GM12865 (cell line): ENCODE measurements at regions not wholly inside any gene's neighbourhood (a gene's known extent, or its start where the extent isn't known, plus 50 kb on each side); places are given as distances from the start of the nearest gene placed in this dataset.
"Not testable (repeated sequence)": the region's sequence is repeated elsewhere in the genome, so short reads cannot be mapped to it uniquely, and the experiment has no call there.

ENCODE experiments used
- DNase-seq: peaks from one replicate; pipeline ENCODE4 v3.0.0; 2010; ENCODE audit warnings: low read depth
- H3K4me3 ChIP-seq: 2 replicates; pipeline ENCODE4 v1.5.1; 2011; ENCODE audit warnings: mild to moderate bottlenecking, low read depth, low read length, control low read depth
- TF ChIP-seq, protein P1 (sequence below): IDR thresholded peaks from 2 replicates; pipeline ENCODE4 v1.5.1; 2011; ENCODE audit warnings: low read length, control low read depth, low read depth, inconsistent platforms; ENCODE audit not compliant: insufficient read depth; ENCODE audit errors: missing control alignments

DNA sequence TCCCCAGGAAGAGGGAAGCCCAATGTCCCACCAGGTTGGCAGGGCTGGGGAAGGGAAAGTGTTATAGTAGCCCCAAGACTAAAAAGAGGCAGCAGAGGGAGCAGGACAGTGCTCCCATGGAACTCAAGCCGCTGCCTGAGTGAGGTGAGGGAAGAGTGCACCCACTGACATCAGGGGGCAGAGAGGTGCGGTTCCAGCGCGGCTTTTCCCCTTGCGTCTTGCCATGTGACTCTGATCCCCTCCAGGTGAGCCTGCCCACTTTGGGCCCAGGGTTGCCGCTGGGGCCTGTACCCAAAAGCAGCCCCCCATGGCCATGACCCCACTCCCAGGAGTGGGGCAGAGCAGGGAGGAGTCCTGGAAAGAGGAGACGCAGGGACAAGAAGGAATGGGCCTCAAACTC lies 136.3 kb upstream of the KCTD7 start:
- DNase-seq: not testable (repeated sequence)
- H3K4me3 ChIP-seq: peak overlapping the region; percentile 61

DNA sequence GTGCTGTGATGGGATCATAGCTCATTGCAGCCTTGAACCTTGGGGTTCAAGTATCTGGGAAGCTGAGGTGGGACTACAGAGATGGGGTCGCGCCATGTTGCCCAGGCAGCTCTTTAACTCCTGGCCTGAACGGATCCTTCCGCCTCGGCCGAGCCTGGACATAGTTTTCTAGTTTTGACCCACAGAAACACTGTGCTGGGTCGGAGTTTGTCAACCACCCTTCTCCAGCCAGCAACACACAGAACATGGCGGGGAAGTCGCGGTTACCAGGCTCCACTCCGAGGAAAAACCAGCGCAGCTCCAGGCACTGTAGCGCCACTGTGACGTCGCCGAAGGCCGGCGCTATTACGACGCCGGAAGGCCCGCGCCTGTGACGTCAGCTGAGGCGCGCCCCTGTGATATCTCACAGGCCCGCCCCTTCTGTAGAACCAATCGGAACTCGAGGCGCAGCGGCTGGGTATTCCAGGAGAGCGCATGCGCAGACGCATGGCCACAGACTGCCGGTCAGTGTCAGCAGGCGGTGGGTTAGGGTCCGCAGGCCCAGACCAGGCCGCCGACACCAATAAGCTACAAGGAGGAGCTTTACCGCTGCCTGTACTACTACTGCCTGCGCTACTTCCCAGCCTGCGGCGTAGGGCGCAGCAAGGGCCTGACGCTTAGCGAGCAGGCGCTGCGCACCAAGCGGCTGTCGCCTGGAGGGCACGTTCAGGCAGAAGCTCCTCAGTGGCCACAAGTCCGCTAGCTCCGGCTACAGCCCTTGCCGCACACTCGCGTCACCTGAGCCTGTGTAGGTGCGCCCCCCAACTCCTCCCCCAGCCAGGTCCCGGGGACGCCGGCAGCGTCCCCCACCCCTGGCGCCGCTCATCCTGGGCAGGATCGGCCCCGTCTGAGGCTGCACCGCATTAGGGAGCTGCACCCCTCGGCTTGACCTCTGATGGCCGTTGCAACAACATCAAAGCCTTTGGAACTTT lies 135.2 kb upstream of the KCTD7 start:
- TF ChIP-seq, protein P1, sequence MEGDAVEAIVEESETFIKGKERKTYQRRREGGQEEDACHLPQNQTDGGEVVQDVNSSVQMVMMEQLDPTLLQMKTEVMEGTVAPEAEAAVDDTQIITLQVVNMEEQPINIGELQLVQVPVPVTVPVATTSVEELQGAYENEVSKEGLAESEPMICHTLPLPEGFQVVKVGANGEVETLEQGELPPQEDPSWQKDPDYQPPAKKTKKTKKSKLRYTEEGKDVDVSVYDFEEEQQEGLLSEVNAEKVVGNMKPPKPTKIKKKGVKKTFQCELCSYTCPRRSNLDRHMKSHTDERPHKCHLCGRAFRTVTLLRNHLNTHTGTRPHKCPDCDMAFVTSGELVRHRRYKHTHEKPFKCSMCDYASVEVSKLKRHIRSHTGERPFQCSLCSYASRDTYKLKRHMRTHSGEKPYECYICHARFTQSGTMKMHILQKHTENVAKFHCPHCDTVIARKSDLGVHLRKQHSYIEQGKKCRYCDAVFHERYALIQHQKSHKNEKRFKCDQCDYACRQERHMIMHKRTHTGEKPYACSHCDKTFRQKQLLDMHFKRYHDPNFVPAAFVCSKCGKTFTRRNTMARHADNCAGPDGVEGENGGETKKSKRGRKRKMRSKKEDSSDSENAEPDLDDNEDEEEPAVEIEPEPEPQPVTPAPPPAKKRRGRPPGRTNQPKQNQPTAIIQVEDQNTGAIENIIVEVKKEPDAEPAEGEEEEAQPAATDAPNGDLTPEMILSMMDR: peak; percentile 28
- H3K4me3 ChIP-seq: peak overlapping the region; percentile 61
- DNase-seq: peak; percentile 98

DNA sequence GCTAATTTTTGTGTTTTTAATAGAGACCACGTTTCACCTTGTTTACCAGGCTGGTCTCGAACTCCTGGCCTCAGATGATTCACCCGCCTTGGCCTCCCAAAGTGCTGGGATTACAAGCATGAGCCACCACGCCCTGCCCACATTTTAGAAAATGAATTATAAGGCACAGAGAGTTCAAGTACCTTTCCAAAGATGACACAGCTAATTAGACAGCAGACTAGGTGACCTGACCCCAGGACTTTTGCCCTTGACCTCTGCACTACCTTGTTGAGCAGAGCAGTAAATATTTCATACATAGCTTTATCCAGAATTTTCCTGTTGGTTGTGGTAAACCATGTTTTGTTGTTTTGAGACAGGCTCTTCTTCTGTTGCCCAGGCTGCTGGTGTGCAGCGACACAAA lies 131.3 kb upstream of the KCTD7 start:
- no peak for DNase-seq
- H3K4me3 ChIP-seq: no peak overlapping the region
- TF ChIP-seq, protein P1: no peak

DNA sequence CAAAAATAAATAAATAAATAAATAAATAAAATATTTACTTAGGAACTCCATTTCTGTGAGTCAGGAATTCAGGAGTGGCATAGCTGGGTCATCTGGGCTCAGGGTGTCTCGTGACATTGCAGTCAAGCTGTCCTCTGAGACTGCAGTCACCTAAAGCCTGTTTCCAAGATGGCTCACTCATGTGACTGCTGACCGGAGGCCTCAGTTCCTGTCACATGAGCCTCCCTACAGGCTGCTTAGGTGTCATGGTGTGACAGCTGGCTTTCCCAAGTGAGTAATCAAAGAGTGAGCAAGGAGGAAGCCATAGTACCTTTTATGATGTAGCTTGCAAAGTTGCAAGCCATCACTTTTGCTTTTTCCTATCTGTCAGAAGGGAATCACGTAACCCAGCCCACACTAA lies 128.6 kb upstream of the KCTD7 start:
- no peak overlapping the region for H3K4me3 ChIP-seq
- TF ChIP-seq, protein P1: no peak
- DNase-seq: peak; percentile 22

DNA sequence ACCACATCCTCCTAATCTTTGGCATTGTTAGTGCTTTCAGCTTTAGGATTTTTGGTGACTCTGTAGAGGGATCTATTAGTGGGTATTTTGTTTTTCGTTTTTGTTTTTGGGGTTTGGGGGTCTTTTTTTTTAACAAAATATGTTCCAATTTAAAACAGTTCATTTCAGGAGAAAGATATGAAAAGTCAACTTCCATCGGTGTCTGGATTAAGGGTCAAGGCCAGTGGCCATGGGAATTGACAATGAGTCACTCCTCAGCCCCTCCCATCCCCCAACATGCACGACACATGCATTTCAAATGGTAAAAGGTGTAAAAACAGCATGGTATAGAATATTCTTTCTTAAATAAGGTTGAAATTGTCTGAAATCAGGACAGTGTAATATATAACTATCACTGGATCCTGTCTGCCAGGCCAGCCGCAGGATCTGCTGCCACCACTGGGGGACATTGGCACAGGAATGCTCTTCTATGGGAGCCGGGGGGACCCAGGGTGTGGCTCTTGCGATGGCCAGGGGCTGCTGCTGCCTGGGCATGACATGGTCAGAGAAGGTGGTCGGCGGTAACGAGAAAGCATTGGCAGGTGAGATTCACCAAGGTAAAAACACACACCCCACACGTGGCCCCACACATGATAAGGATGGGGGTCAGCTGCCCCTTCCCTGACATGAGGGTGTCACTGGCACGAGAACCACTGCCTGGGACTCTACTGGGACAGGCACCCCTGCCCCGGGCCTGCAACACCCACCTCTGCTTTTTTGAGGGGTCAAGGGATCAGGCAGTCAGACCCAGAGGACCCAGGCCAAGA lies 126.2 kb upstream of the KCTD7 start:
- no peak for DNase-seq
- TF ChIP-seq, protein P1: no peak

DNA sequence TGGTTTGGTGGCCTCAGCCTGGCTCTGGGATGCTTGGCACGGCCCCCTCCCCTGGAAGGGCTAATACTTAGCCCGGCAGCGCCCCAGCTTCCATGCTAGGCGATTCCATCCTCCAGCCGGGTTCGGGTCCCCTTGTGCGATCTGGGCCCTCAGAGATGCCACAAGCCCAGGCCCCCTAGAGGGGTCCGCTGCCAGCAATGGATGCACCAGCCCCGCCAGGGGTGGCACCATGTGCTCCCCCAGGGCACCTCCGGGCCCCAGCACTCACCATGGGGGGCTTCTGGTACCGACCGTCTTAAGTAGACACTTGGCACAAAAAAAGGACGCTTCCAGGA lies 125.7 kb upstream of the KCTD7 start:
- TF ChIP-seq, protein P1: no peak
- no peak for DNase-seq
- no peak overlapping the region for H3K4me3 ChIP-seq

More for the DNA sequence above, 126.2 kb upstream of the KCTD7 start:
- H3K4me3 ChIP-seq: no peak overlapping the region

DNA sequence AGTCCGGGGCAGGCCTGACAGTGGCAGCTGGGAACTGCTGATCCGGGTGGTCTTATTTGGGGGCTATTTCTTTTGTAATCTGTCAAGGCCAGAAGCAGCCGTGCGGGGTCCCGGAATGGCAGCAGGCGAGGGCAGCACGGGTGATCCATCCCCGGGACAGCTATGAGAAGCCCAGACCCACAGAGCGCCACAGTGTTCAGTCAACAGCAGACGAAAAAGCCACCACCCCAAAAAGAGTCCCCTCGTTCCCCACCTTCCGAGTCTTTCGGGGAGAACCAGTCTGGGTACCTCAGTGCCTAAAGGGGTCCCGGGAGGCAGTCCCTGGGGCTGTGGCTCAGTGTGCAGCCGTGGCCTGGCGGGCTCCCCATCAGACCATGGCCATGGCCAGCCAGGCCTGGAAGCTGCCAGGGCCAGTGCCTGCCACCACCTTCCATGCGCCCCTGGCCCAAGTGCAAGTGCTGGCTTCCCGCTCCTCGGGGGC lies 125.1 kb upstream of the KCTD7 start:
- TF ChIP-seq, protein P1: no peak
- no peak overlapping the region for H3K4me3 ChIP-seq

More for the DNA sequence above, 125.1 kb upstream of the KCTD7 start:
- DNase-seq: no peak
